Right lobe of liver (tissue), 4 donors: ENCODE measurements at regions not wholly inside any gene's neighbourhood (a gene's known extent, or its start where the extent isn't known, plus 50 kb on each side); places are given as distances from the start of the nearest gene placed in this dataset.

ENCODE experiments used
- CTCF ChIP-seq, 4 donors: fragments of 200-600 bp in 3 of 4; fragments of 450-650 bp in 1 of 4; IDR thresholded peaks; one replicate each; pipeline versions ENCODE4 v1.5.1 to v1.8.0; 2016 to 2022; ENCODE audit warnings: antibody characterized with exemption in 4 of 4, mild to moderate bottlenecking in 2 of 4
- POLR2A ChIP-seq: fragments of 450-650 bp; IDR thresholded peaks from one replicate; pipeline ENCODE4 v1.6.1; 2017; ENCODE audit warnings: antibody characterized with exemption, mild to moderate bottlenecking
- donor health status: DM: no; HTN: no; CAD: no.
- donor health status: DM: no; HTN: no; CAD: no.
- donor health status: DM: no; HTN: yes; CAD: no.

GRCh38 chr17:72561680-72562079 is 440.9 kb downstream of the SOX9 start:
- TF ChIP-seq CTCF (IDR thresholded peaks at IDR 0.05) (no peak), POLR2A (no peak)
